Stimulated activated CD4-positive, alpha-beta T cell treated with anti-CD3 and anti-CD28 coated beads, TNF-alpha, amount 100 ng/mL, for 1 hour (primary cell): ENCODE measurements at regions not wholly inside any gene's neighbourhood (a gene's known extent, or its start where the extent isn't known, plus 50 kb on each side); places are given as distances from the start of the nearest gene placed in this dataset.

ENCODE experiments used
- DNase-seq, 3 donors: peaks; one replicate each; pipeline ENCODE4 v3.0.0-alpha.2; 2020; ENCODE audit warnings: low read depth in 3 of 3, low spot score in 1 of 3

DNA sequence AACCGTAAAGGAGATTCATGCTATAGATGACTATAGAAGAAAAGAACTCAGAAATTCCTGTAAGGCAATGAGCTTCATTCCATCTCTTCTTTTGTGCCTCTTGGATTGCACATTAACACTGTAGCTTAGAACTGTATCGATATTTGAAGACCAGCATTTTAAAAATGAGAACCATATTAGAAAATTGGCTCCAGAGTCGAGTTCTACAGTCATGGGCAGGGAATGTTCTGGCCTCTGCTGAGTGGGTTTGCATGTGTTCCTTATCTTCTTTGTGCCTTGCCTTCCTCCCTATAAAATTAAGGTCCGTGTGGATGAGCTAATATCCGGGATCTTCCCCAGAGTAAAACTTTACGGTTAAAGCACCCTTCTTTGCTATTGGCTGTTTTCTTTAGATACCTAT lies 77.4 kb upstream of the PLCL2 start:
- DNase-seq: no peak

DNA sequence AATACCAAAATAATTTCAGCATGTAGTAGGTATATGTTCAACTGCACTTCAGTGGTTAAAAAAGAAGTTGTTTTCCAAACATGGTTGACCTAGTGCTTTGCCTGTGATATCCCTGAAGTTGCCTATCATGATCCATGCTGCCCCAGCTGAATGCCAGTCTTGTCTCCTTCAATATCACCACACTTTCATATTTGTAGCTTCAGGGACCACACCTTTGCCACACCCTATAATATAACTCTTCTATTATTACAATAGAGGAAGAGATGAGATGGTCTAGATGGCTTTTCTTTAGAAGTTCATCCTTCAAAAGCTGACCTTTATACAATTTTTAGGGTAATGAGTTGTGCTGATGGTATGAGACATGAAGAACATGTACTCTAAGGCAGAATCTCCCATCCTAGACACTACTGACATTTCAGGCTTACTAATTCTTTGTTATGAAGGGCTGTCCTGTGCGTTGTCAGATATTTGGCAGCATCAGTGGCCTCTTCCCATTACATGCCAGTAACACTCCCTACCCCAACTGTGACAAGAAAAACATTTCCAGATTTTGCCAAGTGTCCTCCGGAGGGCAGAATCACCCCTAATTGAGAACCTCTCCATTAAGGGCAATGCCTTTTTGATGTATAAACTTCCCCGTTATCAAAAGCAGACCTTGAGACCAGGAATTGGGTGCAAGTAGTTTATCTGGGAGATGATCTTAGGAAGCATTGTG lies 76.2 kb upstream of the PLCL2 start:
- DNase-seq: no peak

- DNase-seq: no peak
Measured at GRCh38 chr3:16809482-16809881, 75.3 kb upstream of the PLCL2 start.

GRCh38 chr3:16809993-16810392 lies 74.8 kb upstream of the PLCL2 start:
- no peak for DNase-seq

- no peak for DNase-seq
Measured at GRCh38 chr3:16810593-16811367, 74.0 kb upstream of the PLCL2 start.

- DNase-seq: no peak
Measured at GRCh38 chr3:16811950-16812349, 72.8 kb upstream of the PLCL2 start.

- DNase-seq: no peak
Measured at GRCh38 chr3:16813336-16813735, 71.4 kb upstream of the PLCL2 start.

DNA sequence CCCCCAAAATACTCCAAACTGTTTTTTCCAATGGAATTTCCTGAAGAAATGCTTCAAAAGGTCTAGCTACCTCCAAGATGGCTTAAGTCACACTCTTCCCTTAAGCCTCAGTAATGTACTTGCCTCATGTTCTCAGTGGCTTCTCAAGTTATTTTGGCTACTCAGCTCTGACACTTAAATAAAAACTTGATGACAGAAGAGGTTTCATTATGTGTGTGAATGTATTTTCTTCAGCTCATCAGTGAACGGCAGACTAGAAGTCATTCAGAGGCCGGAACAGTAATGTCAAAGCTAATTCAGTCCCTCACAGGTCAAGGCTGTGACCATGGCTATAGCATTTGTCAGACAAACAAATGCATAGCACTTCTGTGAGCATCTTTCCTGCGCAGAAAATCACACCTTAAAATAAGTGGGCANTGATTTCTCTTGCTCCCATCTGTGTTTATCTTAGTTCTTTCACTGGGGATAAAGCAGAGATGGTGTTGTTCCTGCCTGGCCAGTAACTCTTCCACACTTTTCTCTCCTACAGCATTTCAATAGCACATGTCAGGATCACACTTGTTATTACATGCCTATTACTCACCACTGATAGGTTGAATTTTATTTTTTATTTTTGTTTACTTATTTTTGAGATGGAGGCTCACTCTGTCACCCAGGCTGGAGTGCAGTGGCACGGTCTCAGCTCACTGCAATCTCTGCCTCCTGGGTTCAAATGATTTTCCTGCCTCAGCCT lies 68.5 kb upstream of the PLCL2 start:
- no peak for DNase-seq

DNA sequence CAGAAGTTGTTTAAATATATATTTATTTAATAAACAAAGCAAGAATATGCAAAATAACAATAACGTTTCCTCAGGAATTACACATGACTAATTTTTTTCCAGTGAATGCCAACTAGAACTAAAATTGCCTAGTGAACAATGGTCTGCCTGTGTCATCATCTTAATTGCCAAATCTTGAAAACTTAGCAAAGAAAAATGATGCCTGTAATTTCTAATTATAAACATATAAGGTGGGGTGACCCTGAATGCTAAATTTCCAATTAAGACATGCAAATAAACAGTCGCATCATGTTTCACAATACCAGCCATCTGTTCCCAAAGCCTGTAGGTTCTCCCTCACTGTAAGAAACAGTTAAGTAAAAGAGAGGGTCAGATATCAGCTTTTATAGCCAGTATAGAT lies 67.6 kb upstream of the PLCL2 start:
- DNase-seq: no peak

DNA sequence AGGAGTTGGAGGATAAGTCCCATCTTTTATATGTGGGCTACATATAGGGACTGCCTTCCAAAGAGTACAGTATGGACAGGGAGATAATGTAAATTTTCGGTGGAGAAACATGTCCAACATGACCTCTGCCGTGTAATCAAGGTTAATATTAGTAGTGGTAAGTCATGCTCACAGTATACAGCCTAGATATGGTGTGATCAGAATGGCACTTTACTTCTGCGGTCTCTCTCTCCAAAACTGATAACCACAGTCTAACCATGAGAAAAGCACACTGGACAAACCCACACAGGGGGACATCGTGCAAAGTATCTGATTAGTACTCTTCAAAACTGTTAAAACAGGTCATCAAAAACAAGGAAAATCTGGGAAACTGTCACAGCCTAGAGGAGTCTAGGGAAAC lies 66.6 kb upstream of the PLCL2 start:
- DNase-seq: no peak

- DNase-seq: no peak
Measured at GRCh38 chr3:16818945-16819344, 65.8 kb upstream of the PLCL2 start.

DNA sequence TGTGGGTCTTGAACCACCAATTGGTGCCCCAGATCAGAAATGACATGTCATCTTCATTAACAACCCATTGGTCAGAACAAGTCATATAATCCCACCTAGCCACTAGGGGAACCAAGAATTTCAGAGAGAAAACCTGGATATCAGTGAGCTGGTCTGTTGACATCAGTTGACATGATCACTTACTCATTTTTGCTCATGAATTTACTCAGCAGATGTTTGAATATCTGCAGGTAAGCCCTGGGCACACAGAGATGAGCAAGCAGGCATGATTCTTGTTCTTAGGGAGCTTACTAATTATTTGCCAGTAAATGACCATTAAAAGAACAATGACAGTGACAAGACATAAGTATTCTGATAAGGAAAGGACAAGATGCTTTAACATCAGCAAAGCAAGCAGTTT lies 64.3 kb upstream of the PLCL2 start:
- no peak for DNase-seq

DNA sequence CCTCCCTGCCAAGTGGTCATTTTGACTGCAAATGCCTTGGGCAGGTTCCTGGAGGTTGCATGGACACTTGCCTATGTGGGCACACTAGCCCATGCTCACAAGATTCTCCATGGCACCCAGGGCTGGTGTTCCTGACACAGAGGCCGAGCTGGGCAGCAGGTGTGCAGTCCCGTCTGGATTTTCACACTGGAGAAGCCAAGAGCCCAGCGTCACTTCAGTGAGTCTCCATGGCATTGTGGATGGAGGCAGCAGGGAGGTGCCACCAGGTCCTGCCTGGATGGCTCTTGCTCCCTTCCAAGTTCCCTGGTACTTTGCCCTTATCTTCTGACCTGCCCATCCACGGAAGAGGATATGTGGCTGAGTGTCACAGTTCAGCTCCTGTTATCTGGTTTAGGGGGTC lies 63.7 kb upstream of the PLCL2 start:
- DNase-seq: no peak

- no peak for DNase-seq
Measured at GRCh38 chr3:16824081-16824696, 60.6 kb upstream of the PLCL2 start.

GRCh38 chr3:16825617-16826204 lies 59.0 kb upstream of the PLCL2 start:
- DNase-seq: no peak

DNA sequence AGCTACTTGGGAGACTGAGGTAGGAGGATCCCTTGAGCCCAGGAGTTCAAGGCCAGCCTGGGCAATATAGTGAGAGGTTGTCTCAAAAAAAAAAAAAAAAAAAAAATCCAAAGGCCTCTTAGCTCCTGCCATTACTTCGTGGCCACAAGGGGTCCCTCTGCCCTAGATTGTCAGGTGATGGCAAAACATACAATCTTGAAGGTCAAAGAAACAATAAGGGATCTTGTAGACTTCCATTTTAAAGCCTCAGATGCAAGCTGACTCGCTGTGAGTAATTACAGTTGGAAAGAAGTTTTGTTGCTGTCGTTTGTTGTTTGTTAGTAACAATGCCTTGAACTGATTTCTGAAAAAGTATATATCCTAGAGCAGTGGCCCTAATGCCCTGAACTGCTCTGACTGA lies 55.9 kb upstream of the PLCL2 start:
- DNase-seq: peak in 1 of 3 donors; percentile 8

DNA sequence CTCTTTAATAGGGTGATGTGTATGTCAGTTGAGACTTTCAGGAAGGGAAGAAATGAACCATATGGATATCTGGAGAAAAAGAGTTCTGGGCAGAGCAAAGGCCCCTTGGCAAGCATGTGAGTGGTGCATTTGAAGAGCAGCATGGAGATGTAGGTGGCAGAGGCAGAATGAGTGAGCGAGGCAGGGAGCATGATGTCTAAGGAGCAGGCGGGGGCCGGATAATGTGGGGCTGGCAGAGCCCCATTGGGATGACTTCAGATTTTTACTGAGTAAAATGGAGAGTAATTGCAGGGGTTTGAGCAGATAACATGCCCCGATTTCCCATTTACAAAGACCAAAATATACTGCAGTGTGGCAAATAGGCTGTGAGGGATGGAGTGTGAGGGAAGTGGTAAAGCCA lies 52.9 kb upstream of the PLCL2 start:
- no peak for DNase-seq

- no peak for DNase-seq
Measured at GRCh38 chr3:16834214-16834613, 50.5 kb upstream of the PLCL2 start.

GRCh38 chr3:16834753-16835152 lies 50.0 kb upstream of the PLCL2 start:
- DNase-seq: no peak
